Tongue (tissue), 1 donor: ENCODE measurements at regions not wholly inside any gene's neighbourhood (a gene's known extent, or its start where the extent isn't known, plus 50 kb on each side); places are given as distances from the start of the nearest gene placed in this dataset.
"Not testable (repeated sequence)": the region's sequence is repeated elsewhere in the genome, so short reads cannot be mapped to it uniquely, and the experiment has no call there.

Experiments used
- DNase-seq: peaks from one replicate; pipeline ENCODE4 v3.0.0-alpha.2; 2015

- peak; percentile 74 for DNase-seq
These were observed 272.8 kb downstream of the CYRIA start for GRCh38 chr2:16392647-16393499.

GRCh38 chr2:16391986-16392385 is 273.6 kb downstream of the CYRIA start:
- DNase-seq: no peak

GRCh38 chr2:16390561-16390960 is 275.1 kb downstream of the CYRIA start:
- no peak for DNase-seq

GRCh38 chr2:16389611-16390010 is 276.0 kb downstream of the CYRIA start:
- no peak for DNase-seq

- not testable (repeated sequence) for DNase-seq
These were observed 277.3 kb downstream of the CYRIA start for GRCh38 chr2:16388199-16388830.

GRCh38 chr2:16387461-16387984 is 278.1 kb downstream of the CYRIA start:
- DNase-seq: no peak

GRCh38 chr2:16386431-16386830 is 279.2 kb downstream of the CYRIA start:
- DNase-seq: no peak

GRCh38 chr2:16386031-16386430 is 279.6 kb downstream of the CYRIA start:
- DNase-seq: peak; percentile 51

GRCh38 chr2:16385341-16385740 is 280.3 kb downstream of the CYRIA start:
- no peak for DNase-seq

- no peak for DNase-seq
These were observed 282.2 kb downstream of the CYRIA start for GRCh38 chr2:16383411-16383810.

GRCh38 chr2:16382451-16382850 is 283.2 kb downstream of the CYRIA start:
- DNase-seq: no peak

- DNase-seq: no peak
These were observed 284.1 kb downstream of the CYRIA start for GRCh38 chr2:16381511-16381910.

GRCh38 chr2:16379901-16380300 is 285.7 kb downstream of the CYRIA start:
- DNase-seq: not testable (repeated sequence)

- not testable (repeated sequence) for DNase-seq
These were observed 286.6 kb downstream of the CYRIA start for GRCh38 chr2:16379061-16379460.

- DNase-seq: no peak
These were observed 287.6 kb downstream of the CYRIA start for GRCh38 chr2:16378031-16378430.

GRCh38 chr2:16375981-16376380 is 289.7 kb downstream of the CYRIA start:
- no peak for DNase-seq

- no peak for DNase-seq
These were observed 290.3 kb downstream of the CYRIA start for GRCh38 chr2:16375351-16375750.

GRCh38 chr2:16374671-16375070 is 291.0 kb downstream of the CYRIA start:
- no peak for DNase-seq

- DNase-seq: no peak
These were observed 292.3 kb downstream of the CYRIA start for GRCh38 chr2:16373341-16373740.

- DNase-seq: no peak
These were observed 293.9 kb downstream of the CYRIA start for GRCh38 chr2:16371751-16372150.

- no peak for DNase-seq
These were observed 296.7 kb downstream of the CYRIA start for GRCh38 chr2:16368951-16369350.

GRCh38 chr2:16368328-16368727 is 297.3 kb downstream of the CYRIA start:
- no peak for DNase-seq

GRCh38 chr2:16365366-16365765 is 300.3 kb downstream of the CYRIA start:
- no peak for DNase-seq

GRCh38 chr2:16363581-16363980 is 302.1 kb downstream of the CYRIA start:
- DNase-seq: no peak
